Coronary artery (tissue), 2 donors: ENCODE measurements at regions not wholly inside any gene's neighbourhood (a gene's known extent, or its start where the extent isn't known, plus 50 kb on each side); places are given as distances from the start of the nearest gene placed in this dataset.
A peak's percentile ranks its signal among the peaks of the same experiment; 100 is the strongest.

Experiments
- DNase-seq: peaks from one replicate; pipeline ENCODE4 v3.0.0-alpha.2; 2017; ENCODE audit warnings: low spot score
- H3K27ac ChIP-seq, 2 donors: fragments of 200-600 bp; sonication (generic); one replicate each; pipeline ENCODE4 v1.5.1; 2016 to 2019
- H3K4me3 ChIP-seq: fragments of 200-600 bp; sonication (generic); 2 replicates; pipeline ENCODE4 v1.5.1; 2016; ENCODE audit warnings: mild to moderate bottlenecking, moderate library complexity
- CTCF ChIP-seq: fragments of 200-600 bp; sonication (generic); IDR thresholded peaks from one replicate; pipeline ENCODE4 v1.5.1; 2019; ENCODE audit warnings: antibody characterized with exemption

GRCh38 chr15:75136118-75136517 lies 65.6 kb upstream of the C15orf39 start:
- TF ChIP-seq CTCF, result no peak
- no peak overlapping the region for H3K27ac ChIP-seq
- DNase-seq, result no peak
- no peak overlapping the region for H3K4me3 ChIP-seq

GRCh38 chr15:75136758-75137157 lies 64.9 kb upstream of the C15orf39 start:
- no peak overlapping the region for H3K27ac ChIP-seq
- no peak for DNase-seq
- TF ChIP-seq CTCF, result no peak
- no peak overlapping the region for H3K4me3 ChIP-seq

- no peak for DNase-seq
- no peak overlapping the region for H3K4me3 ChIP-seq
- no peak overlapping the region for H3K27ac ChIP-seq
- no peak for TF ChIP-seq CTCF
These were observed 63.4 kb upstream of the C15orf39 start for GRCh38 chr15:75138016-75138999.

GRCh38 chr15:75140080-75140879 lies 61.4 kb upstream of the C15orf39 start:
- no peak for DNase-seq

GRCh38 chr15:75142499-75142898 lies 59.2 kb upstream of the C15orf39 start:
- TF ChIP-seq CTCF, result no peak
- H3K27ac ChIP-seq, result no peak overlapping the region
- H3K4me3 ChIP-seq, result peak overlapping the region; percentile 3
- DNase-seq, result no peak

More at GRCh38 chr15:75140080-75140879, 61.4 kb upstream of the C15orf39 start:
- Histone ChIP-seq H3K4me3 (no peak overlapping the region), H3K27ac (no peak overlapping the region)
- TF ChIP-seq CTCF, result no peak

GRCh38 chr15:75143738-75144334 lies 57.8 kb upstream of the C15orf39 start:
- DNase-seq, result no peak
- Histone ChIP-seq H3K4me3 (no peak overlapping the region), H3K27ac (no peak overlapping the region)
- TF ChIP-seq CTCF, result no peak
